ENCODE measurements at regions not wholly inside any gene's neighbourhood (a gene's known extent, or its start where the extent isn't known, plus 50 kb on each side); places are given as distances from the start of the nearest gene placed in this dataset.
A peak's percentile ranks its signal among the peaks of the same experiment; 100 is the strongest.

- DNase-seq (ENCODE audit: extremely low read depth in 1 of 11, low read depth in 9 of 11, low spot score in 4 of 11), result no peak
Observed at GRCh38 chrX:39288592-39288991, 487.3 kb downstream of the MID1IP1 start.

- no peak for DNase-seq (ENCODE audit: extremely low read depth in 1 of 11, low read depth in 9 of 11, low spot score in 4 of 11)
Observed at GRCh38 chrX:39289827-39290226, 488.6 kb downstream of the MID1IP1 start.

GRCh38 chrX:39293203-39293602 lies 491.9 kb downstream of the MID1IP1 start:
- no peak for DNase-seq (ENCODE audit: extremely low read depth in 1 of 11, low read depth in 9 of 11, low spot score in 4 of 11)

DNA sequence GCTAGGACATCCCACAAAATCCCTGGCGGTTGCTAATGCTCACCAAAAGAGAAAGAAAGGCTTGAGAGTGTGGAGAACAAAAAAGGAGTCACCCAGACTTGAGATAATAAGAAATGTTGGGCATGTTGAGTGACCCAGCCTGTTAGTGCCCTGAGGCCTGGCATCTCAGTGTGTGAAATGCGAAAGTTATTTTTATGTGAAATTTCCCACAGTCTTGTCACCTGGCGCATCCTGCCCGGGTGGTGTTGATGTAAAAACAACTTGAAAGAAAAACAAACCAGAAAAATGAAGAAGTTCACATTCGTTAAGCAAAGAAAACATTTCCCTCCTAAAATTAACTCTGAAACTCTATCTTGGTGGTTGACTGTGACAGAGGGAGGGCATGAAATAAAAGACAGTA lies 495.2 kb downstream of the MID1IP1 start:
- DNase-seq (ENCODE audit: extremely low read depth in 1 of 11, low read depth in 9 of 11, low spot score in 4 of 11), result no peak

DNA sequence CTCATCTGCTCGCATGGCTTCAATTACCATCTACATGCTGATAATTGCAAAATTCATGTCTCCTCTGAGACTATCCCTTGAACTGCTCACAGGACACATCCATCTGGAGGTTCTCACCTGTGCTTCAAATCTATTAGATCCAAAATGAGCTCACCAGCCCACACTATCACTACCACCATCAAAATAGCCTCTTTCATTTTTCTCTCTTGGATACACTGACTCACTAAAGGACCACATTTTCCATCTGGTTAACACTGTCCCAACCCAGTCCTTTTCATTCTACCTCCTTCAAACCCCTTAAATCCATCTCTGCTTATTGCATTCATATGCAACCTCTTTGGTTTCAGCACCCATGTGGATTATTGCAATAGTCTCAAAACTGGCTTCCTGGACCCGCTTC lies 497.6 kb downstream of the MID1IP1 start:
- DNase-seq (ENCODE audit: extremely low read depth in 1 of 11, low read depth in 9 of 11, low spot score in 4 of 11), result no peak

- no peak for DNase-seq (ENCODE audit: extremely low read depth in 1 of 11, low read depth in 9 of 11, low spot score in 4 of 11)
Observed at GRCh38 chrX:39299615-39300014, 498.4 kb downstream of the MID1IP1 start.

- DNase-seq (ENCODE audit: extremely low read depth in 1 of 11, low read depth in 9 of 11, low spot score in 4 of 11), result no peak
Observed at GRCh38 chrX:39301036-39301435, 499.8 kb downstream of the MID1IP1 start.

DNA sequence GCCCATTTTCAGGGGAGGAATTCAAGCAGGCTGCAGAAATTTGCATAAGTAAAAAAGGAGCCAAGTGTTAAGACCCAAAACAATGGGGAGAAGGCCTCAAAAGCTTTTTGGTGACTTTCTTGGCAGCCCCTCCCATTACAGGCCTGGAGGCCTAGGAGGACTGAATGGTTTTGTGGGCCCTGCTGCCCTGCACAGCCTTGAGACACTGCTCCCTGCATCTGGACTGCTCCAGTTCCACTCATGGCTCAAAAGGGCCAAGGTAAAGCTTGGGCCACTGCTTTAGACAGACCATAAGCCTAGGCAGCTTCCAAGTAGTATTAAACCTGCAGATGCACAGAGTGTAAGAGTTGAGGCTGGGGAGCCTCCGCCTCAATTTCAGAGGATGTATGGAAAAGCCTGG lies 501.6 kb downstream of the MID1IP1 start:
- no peak for DNase-seq (ENCODE audit: extremely low read depth in 1 of 11, low read depth in 9 of 11, low spot score in 4 of 11)

- no peak for DNase-seq (ENCODE audit: extremely low read depth in 1 of 11, low read depth in 9 of 11, low spot score in 4 of 11)
Observed at GRCh38 chrX:39304746-39305145, 503.5 kb downstream of the MID1IP1 start.

GRCh38 chrX:39307488-39307887 lies 506.2 kb downstream of the MID1IP1 start:
- no peak for DNase-seq (ENCODE audit: extremely low read depth in 1 of 11, low read depth in 9 of 11, low spot score in 4 of 11)

- no peak for DNase-seq (ENCODE audit: extremely low read depth in 1 of 11, low read depth in 9 of 11, low spot score in 4 of 11)
Observed at GRCh38 chrX:39308126-39308525, 506.9 kb downstream of the MID1IP1 start.

- DNase-seq (ENCODE audit: extremely low read depth in 1 of 11, low read depth in 9 of 11, low spot score in 4 of 11), result no peak
Observed at GRCh38 chrX:39309018-39309635, 507.9 kb downstream of the MID1IP1 start.

GRCh38 chrX:39309721-39310152 lies 508.5 kb downstream of the MID1IP1 start:
- peak in 7 of 11 donors; percentile 11 to 61 (median 29) for DNase-seq (ENCODE audit: extremely low read depth in 1 of 11, low read depth in 9 of 11, low spot score in 4 of 11)

GRCh38 chrX:39310891-39311290 lies 509.6 kb downstream of the MID1IP1 start:
- no peak for DNase-seq (ENCODE audit: extremely low read depth in 1 of 11, low read depth in 9 of 11, low spot score in 4 of 11)

DNA sequence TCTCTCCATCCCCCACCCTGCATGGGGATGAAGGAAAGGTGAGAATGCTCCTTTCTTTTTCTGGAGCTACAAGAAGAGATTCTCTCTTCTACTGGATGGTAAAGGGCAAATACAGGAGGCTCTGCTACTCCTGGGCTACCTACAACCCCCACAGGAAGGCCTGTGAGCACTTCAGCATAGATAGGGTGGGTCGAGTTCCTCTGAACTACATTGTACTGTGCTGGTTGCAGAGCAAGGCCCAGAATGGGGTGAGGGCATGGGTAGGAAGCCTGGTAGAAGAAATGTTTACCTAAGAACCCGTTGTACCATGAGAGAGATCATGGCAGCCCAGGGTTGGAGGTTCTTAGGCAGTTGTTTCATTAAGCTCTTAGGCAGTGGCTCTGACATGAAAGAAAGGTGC lies 510.4 kb downstream of the MID1IP1 start:
- DNase-seq (ENCODE audit: extremely low read depth in 1 of 11, low read depth in 9 of 11, low spot score in 4 of 11), result no peak

GRCh38 chrX:39313146-39313545 lies 511.9 kb downstream of the MID1IP1 start:
- DNase-seq (ENCODE audit: extremely low read depth in 1 of 11, low read depth in 9 of 11, low spot score in 4 of 11), result no peak

DNA sequence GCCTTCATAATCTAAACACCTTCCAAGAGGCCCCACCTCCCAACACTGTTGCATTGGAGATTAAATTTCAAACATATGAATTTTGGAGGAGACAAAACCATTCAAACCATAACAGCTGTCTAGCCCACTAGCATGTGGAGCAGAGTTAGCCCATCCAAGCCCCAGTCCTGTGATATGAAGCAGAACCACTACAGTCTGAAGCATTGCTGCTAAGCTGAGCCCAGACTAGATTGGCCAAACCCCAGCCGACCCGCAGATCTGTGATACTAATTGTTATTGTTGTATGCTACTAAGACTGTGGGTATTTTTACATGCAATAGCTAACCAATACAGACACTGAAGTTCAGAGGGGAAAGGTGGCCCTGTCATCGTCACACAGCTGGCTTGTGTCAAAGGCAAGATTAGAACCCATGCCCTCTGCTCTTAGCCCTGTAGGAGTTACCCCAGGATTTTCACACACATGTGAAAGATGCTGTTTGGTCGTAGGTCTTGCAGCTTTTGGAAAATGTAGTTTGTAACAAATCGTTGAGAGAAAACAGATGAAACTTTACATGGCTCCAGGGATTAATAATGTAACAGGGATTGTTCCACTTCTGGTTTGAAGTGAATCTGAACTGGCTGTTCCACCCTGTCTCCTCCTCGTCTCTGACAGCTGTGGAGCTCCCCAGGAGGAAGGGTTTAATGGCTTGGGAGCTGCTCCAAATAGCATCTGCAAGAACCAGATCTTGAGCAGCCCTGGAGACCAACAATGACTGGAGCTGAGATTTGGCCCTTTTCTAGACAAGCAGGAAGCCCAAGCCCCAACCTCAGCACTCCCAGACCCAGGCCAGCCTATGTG lies 517.5 kb downstream of the MID1IP1 start:
- peak in 5 of 11 donors; percentile 20 to 29 (median 25) for DNase-seq (ENCODE audit: extremely low read depth in 1 of 11, low read depth in 9 of 11, low spot score in 4 of 11)

DNA sequence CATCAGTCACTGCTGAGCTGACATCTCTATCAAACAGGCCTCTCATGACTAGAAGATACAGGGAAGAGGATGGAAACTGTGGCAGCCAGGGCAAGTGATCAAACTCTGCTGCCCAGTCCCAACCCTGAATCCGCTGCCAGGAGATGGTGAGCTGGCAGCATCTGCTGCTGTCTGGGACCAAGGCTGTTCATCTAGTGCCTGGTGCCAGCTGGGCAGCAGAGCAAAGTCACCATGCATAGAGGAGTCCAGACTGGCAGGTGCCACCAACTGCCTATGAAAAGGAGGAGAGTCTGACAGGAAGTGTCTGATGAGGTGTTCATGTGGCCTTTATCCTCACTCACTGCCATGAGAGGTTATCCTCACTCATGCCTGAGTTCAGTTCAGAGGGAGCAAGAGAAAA lies 518.9 kb downstream of the MID1IP1 start:
- no peak for DNase-seq (ENCODE audit: extremely low read depth in 1 of 11, low read depth in 9 of 11, low spot score in 4 of 11)

DNA sequence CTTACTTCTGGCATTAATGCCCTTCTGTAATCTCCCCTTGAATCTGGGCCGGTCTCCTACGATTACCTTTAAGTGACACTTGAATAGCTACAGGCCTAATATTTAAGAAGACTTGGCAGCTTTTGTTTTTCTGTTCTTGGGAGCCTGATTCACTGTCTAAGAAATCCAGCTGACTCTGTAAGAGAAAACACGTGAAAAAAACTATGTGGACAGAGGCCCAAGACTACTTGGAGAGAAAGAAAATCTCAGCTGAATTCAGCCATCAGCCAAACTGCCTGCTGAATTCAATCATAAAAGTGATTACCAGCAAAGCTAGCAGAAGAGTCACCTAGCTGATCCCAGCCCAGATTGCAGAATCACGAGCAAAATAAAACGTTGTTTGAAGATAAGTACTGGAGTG lies 521.2 kb downstream of the MID1IP1 start:
- no peak for DNase-seq (ENCODE audit: extremely low read depth in 1 of 11, low read depth in 9 of 11, low spot score in 4 of 11)

- no peak for DNase-seq (ENCODE audit: extremely low read depth in 1 of 11, low read depth in 9 of 11, low spot score in 4 of 11)
Observed at GRCh38 chrX:39324233-39324930, 523.1 kb downstream of the MID1IP1 start.

All from renal cortex interstitium (tissue), 11 donors.